HG03045 (cell line): ENCODE measurements at regions not wholly inside any gene's neighbourhood (a gene's known extent, or its start where the extent isn't known, plus 50 kb on each side); places are given as distances from the start of the nearest gene placed in this dataset.
"Not testable (repeated sequence)": the region's sequence is repeated elsewhere in the genome, so short reads cannot be mapped to it uniquely, and the experiment has no call there.

Experiments used
- ATAC-seq: cut with Tn5 transposase; IDR thresholded peaks from one replicate; pipeline ENCODE4 v1.9.1; 2021; ENCODE audit warnings: mild to moderate bottlenecking, moderate library complexity; ENCODE audit not compliant: unreplicated experiment

DNA sequence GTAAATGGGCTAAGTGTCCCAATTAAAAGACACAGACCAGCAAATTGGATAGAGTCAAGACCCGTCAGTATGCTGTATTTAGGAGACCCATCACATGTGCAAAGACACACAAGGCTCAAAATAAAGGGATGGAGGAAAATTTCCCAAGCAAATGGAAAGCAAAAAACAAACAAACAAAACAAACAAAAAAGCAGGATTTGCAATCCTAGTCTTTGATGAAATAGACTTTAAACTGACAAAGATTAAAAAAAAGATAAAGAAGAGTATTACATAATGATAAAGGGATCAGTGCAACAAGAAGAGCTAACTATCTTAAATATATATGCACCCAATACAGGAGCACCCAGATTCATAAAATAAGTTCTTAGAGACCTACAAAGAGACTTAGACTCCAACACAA lies 429.6 kb downstream of the MAT2B start:
- not testable (repeated sequence) for ATAC-seq

- no peak for ATAC-seq
These were observed 433.2 kb downstream of the MAT2B start for GRCh38 chr5:163938595-163938994.

GRCh38 chr5:163941079-163941478 lies 435.7 kb downstream of the MAT2B start:
- no peak for ATAC-seq

- no peak for ATAC-seq
These were observed 438.1 kb downstream of the MAT2B start for GRCh38 chr5:163943546-163943945.

GRCh38 chr5:163944738-163945137 lies 439.3 kb downstream of the MAT2B start:
- no peak for ATAC-seq

DNA sequence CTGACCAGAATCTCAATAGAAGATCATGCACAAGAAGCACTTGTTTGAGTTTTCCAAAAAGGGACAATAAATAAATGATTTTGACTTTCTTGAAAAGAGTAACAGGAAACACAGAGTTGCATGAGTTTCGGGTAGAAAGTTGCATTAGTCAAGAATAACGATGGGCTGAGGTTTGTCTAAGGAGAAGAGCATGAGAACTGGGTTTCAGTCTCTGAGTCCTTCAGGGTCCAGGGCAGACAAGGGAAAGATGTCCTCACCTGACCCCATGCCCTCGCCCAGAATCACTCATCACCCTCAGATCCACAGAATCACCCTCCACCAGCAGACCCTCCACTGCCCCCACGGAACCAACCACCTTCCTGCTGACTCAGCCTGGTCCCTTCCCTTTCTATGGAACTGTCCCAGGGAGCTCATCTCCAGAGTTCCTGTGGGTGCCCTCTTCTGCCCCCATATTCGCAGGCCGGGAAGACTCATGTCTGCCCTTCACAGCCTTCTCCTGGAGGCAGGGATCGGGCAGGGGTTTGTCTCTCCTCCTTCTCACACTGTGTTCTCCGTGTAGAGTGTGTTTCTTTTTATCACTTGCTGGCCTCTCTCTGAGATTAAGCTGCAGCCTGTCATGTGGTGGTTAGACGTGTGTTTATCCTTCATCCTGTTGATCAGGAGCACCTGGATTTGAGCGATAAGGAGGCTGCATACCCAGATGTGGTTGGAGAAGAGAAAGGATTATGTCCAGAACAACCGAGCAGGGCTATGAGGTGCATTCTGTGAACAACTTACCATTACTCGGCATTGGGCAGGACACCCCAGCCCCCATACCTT lies 442.6 kb downstream of the MAT2B start:
- no peak for ATAC-seq

DNA sequence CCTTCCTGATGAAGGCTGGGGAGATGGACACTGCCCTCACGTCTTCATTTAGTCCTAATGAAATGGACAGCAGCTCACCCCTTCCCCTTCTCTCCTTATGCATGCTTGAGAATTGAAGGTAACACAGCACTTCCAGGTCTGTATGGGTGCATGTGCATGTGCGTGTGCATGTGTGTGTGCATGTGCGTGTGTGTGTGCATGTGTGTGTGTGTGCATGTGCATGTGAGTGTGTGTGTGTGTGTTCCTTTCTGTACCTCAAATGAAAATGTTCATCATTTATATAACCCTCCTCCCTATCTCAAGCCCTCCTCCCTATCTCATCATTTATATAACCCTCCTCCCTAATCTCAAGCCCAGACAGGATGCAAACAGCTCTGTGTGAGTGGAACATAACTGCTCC lies 444.8 kb downstream of the MAT2B start:
- ATAC-seq, result no peak

- ATAC-seq, result no peak
These were observed 445.6 kb downstream of the MAT2B start for GRCh38 chr5:163951069-163951468.

DNA sequence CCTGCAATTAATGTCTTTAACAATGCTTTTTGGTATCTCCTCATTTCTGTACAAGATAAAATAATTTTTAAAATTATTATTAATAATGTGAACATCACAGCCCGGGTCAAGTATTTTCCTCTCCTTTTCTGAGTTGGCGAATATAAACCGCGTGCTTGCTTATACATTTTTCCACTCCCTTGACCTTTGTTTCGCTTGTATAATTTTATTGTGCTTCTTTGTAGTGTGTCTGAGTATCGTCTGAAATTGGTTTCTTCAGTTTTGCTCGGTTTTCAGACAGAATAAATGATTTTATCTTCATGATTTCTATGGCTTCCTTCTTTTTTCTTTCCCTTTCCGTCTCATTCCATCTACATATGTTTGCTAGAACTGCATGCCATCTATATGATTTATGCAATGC lies 448.5 kb downstream of the MAT2B start:
- ATAC-seq, result no peak

DNA sequence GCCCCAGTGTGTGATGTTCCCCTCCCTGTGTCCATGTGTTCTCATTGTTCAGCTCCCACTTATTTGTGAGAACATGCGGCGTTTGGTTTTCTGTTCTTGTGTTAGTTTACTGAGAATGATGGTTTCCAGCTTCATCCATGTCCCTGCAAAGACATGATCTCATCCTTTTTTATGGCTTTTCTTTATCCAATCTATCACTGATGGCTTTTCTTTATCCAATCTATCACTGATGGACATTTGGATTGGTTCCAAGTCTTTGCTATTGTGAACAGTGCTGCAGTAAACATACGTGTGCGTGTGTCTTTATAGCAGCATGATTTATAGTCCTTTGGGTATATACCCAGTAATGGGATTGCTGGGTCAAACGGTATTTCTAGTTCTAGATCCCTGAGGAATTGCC lies 455.8 kb downstream of the MAT2B start:
- ATAC-seq, result not testable (repeated sequence)

- no peak for ATAC-seq
These were observed 458.5 kb downstream of the MAT2B start for GRCh38 chr5:163963881-163964280.

GRCh38 chr5:163964671-163965070 lies 459.3 kb downstream of the MAT2B start:
- no peak for ATAC-seq

DNA sequence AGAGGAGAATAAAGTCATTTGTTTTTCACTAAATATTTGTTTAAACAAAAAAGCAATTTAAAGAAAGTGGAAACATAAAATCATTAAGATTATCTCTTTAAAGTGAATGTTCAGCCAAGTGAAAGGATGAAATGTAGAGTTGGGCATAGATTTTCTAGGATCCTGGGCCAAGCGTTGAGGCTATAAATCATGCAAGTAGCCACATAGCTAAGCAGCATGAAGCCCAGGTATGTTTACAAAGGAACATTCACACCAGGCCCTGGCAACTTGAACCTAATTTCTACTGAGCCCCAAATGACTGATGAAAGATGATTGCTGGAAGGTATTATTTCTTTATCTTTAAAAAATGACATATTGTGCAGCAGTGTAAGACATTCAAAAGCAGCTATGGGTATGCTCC lies 461.8 kb downstream of the MAT2B start:
- ATAC-seq, result no peak

DNA sequence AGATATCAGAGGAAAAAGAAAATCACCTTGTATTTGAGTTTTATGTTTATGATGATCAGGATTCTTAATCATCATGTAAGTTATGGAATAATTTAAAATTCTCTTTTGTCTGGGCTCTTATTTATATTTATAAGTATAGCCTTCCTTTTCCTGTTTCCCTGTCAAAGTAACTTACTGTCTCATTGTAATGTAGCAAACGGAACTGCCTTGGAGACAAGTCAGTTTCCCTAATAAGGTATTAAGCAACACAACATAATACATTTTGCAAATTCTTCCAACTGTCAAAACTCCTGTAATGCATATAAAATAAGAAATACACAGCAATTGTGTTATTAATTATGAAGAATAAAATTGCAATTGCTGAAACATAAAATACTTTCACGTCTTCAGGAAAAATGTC lies 463.2 kb downstream of the MAT2B start:
- ATAC-seq, result no peak

DNA sequence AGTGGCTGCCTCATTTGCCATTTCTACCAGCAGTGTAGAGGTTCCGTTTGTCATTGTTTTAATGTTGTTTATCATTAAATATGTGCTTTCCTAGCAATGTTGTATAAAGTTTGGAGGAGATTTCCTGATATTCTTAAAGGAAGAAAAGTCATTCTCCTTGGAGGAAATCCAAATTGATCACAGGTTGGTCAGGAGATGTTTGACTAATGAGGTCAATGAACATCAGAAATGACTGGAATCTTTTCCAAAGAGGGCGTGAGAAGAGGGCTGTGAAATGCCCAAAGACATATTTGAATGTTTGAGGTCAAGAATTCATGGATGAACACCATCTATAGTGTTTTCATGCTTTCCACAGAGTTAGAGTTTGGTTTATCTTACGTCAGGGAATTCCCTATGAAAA lies 471.3 kb downstream of the MAT2B start:
- no peak for ATAC-seq

- no peak for ATAC-seq
These were observed 473.5 kb downstream of the MAT2B start for GRCh38 chr5:163978897-163979296.

GRCh38 chr5:163988566-163988965 lies 483.1 kb downstream of the MAT2B start:
- no peak for ATAC-seq

DNA sequence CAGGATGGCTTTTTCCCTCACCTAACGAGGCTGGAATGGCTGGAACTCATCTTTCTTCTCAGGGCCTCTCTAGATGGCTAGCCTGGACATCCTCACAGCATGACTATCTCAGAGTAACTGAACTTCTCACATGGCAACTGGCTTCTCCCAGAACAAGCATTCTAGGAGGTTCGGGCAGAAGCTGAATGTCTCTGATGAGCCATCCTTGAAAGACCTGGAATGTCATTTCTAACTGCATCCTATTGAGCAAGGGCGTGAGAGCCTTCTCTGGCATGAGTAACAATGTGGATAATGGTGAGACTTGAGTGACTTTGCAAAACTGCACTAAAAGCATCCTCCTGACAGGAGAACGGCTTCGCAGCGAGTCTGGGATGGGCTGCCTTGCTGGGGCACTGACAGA lies 487.7 kb downstream of the MAT2B start:
- ATAC-seq, result no peak

GRCh38 chr5:163995206-163995605 lies 489.8 kb downstream of the MAT2B start:
- ATAC-seq, result no peak

GRCh38 chr5:163997965-163998364 lies 492.5 kb downstream of the MAT2B start:
- no peak for ATAC-seq

DNA sequence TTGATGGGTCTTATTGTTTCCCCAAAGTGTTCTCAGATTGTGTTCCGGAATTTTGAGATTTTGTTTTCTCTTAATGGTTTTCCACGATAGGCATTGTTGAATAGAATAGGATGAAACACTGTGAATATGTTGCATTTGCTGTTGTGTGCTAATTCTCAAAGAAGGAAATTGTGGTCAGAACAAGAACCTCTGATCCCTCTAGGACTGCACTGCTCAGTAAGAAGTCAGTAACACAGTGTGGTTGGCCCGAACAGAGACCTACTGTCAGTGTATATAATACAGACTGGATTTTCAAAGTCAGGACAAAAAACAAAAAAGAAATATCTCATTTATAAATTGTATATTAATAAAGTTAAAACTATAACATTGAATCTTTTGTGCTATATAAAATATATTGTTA lies 494.8 kb downstream of the MAT2B start:
- no peak for ATAC-seq

DNA sequence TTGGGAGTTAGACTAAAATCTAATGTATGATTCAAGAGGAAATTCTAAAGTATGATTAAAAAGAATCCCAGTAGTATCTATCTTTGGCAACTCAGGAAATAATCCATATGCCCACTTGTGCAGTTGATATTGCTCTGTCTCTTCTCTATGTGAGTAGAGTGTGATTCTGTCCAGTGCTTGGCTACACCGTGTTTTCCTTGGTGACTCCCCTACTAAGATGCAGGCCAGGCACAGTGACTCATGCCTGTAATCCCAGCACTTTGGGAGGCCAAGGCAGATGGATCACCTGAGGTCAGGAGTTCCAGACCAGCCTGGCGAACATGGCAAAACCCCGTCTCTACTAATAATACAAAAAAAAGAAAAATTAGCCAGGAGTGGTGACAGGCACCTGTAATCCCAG lies 495.4 kb downstream of the MAT2B start:
- no peak for ATAC-seq

DNA sequence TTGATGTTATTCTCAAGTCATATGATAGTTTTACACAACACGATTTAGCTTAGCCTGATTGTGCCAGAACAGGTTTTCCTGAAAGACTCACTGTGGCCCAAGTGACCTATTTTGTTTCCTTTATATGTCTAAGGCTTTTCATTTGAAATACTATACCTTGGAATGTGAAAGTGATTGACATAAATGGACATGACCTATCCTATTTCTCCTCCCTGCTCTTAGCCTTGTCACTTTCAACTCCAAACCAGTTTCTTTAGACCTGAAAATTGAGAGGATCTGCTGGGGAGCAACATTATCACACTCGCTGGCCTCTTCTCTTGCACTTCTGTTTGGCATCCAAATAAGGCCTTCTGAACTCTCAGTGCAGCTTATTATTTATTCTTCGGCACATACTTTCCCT lies 496.8 kb downstream of the MAT2B start:
- no peak for ATAC-seq
